Activated naive CD8-positive, alpha-beta T cell treated with anti-CD3 and anti-CD28 coated beads, Interleukin-2, amount 10 ng/mL, durations not matched to agents 7 days and 5 days (primary cell): ENCODE measurements at regions not wholly inside any gene's neighbourhood (a gene's known extent, or its start where the extent isn't known, plus 50 kb on each side); places are given as distances from the start of the nearest gene placed in this dataset.

Experiments used
- ATAC-seq: fragments of 150-1000 bp; cut with Tn5 transposase; one replicate; pipeline ENCODE4 v1.10.0; 2021; ENCODE audit warnings: low read depth, moderate library complexity
- POLR2A ChIA-PET: fragments of 350-600 bp; sonication (Branson Sonifier 250); formaldehyde crosslinking; loops from one replicate; lab custom pipeline; 2021; ENCODE audit warnings: antibody characterized with exemption; lab: Charles Lee
- DNase-seq: peaks from one replicate; pipeline ENCODE4 v3.0.0; 2021
- H3K27ac Mint-ChIP-seq: one replicate; pipeline ENCODE4 v1.8.0; 2022; ENCODE audit warnings: mild to moderate bottlenecking, mixed read lengths
- H3K27me3 Mint-ChIP-seq: one replicate; pipeline ENCODE4 v1.8.0; 2022; ENCODE audit warnings: mild to moderate bottlenecking, moderate library complexity, mixed read lengths
- H3K36me3 Mint-ChIP-seq: one replicate; pipeline ENCODE4 v1.8.0; 2021; ENCODE audit warnings: mild to moderate bottlenecking, mixed read lengths
- H3K4me1 Mint-ChIP-seq: one replicate; pipeline ENCODE4 v1.8.0; 2021; ENCODE audit warnings: mixed read lengths
- H3K4me3 Mint-ChIP-seq: one replicate; pipeline ENCODE4 v1.8.0; 2022; ENCODE audit warnings: mild to moderate bottlenecking, moderate library complexity, mixed read lengths
- H3K9me3 Mint-ChIP-seq: one replicate; pipeline ENCODE4 v1.8.0; 2021; ENCODE audit warnings: mixed read lengths

DNA sequence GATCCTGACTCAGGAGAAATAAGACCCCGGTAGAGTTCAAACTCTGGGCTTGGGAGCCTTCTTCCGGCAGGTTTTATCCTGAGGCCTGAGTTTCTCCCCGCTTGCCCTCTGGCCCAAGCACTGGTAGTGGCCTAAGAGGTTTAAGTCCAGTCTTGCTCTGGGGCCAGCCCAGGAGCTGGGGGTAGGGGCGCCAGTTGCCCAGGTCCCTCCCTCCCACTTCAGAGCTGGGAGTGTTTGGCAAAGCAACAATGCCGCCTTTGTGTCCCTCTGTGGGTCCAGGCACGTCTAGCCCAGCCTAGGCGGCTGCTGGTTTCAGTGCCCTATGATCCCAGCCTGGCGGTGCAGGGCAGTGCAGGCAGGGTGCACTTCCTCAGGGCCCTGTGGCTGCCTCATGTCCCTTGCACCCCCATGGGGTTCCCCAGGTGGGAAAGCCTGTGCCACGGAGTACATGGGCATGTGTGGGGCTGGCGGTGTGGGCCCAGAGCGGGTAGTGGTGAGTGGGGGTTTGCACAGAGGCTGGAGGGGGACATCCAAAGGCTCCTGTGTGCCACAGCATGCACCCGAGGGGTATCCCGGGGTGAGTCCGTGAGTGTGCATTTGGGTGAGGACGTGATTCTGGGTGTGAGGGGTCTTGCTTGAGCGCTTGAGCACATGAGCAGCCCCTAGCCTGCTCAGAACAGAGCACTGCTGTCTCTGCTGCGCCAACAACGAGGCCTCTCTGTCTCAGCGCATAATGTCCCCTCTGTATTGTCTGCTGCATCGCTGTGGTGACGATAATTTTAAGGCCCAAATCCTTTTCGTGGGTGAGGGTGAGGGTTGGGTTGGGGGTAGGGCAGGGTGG, 61.7 kb upstream of the PSD2 start:
- no peak for DNase-seq
- Mint-ChIP-seq H3K4me3 (no peak overlapping the region), H3K27me3 (no peaks in the 10 kb centered on the region), H3K36me3 (no peaks in the 10 kb centered on the region), H3K9me3 (no peaks in the 10 kb centered on the region), H3K4me1 (no peaks in the 10 kb centered on the region), H3K27ac (no peak overlapping the region)
- no peak for ATAC-seq
- POLR2A ChIA-PET: no interaction called here

DNA sequence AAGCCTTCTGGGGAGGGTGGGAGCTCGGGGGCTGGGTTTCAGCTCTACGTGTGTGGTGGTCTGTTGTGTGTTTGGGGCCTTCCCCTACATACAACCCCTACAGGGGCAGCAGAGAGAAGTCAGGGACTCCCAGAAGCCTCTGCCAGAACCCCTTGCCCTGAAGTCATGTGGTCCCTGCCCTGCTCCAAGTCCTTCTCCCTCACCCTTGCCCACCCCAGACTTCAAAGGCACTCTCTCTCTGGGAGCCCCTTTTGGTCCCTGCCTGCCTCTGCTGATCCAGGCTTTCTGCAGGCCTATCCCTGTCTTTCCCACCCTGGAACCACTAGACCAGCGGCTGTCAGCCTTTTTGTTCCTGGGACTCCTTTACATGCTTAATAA, 61.1 kb upstream of the PSD2 start:
- POLR2A ChIA-PET: no interaction called here

DNA sequence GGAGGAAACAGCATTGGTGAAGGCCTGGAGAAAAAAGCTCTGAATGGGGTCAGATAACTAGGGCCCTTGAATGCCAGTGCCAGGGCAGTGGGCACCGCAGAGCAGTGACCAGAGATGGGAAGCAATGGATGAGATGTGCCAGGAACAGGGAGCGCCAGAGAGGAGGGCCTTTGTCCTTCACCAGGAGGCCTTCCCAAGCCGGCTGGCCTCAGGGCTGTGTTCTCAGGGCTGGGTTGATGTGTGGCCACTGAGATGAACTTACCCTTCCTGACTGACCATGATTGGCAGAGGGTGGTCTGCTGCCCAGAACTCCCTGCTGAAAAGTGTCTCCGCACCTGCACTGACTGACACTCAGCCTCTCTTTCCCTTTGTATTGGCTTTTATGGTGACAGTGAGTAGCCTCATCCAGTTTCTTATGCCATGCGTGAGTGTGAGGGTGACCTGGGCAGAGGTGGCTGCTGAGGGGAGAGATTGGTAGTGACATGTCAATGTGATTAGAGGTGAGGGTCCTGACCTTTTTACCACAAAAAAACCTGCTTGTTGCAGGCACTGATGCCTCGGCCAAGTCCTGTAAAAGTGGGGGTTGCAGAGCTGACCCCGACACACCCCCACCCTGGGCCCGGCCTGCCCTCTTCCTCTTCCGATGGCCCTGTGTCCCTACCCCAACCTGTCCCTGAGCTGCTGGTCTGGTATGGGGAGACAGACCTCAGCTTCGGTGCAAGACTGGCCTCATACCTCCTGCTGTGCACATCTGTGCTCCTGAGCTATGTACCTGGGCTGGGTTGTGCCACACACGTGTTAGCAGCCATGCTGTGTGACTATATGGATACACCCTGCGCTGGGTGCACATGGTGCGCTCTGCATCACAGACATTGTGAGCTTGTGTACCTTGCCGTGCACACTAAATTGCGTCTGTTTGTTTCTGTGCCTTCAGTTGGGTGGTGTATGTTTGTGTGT, 57.1 kb upstream of the PSD2 start:
- Mint-ChIP-seq H3K27me3 (no peaks in the 10 kb centered on the region), H3K9me3 (no peaks in the 10 kb centered on the region), H3K27ac (no peak overlapping the region), H3K4me3 (no peak overlapping the region), H3K4me1 (peaks cover 2% of the 10 kb centered on the region), H3K36me3 (no peaks in the 10 kb centered on the region)
- DNase-seq (no peak), ATAC-seq (no peak)
- POLR2A ChIA-PET: no interaction called here

More for the DNA sequence above, 61.1 kb upstream of the PSD2 start:
- no peak for ATAC-seq
- Mint-ChIP-seq H3K27me3 (no peaks in the 10 kb centered on the region), H3K4me3 (no peak overlapping the region), H3K36me3 (no peaks in the 10 kb centered on the region), H3K4me1 (no peaks in the 10 kb centered on the region), H3K9me3 (no peaks in the 10 kb centered on the region), H3K27ac (no peak overlapping the region)
- DNase-seq: no peak

DNA sequence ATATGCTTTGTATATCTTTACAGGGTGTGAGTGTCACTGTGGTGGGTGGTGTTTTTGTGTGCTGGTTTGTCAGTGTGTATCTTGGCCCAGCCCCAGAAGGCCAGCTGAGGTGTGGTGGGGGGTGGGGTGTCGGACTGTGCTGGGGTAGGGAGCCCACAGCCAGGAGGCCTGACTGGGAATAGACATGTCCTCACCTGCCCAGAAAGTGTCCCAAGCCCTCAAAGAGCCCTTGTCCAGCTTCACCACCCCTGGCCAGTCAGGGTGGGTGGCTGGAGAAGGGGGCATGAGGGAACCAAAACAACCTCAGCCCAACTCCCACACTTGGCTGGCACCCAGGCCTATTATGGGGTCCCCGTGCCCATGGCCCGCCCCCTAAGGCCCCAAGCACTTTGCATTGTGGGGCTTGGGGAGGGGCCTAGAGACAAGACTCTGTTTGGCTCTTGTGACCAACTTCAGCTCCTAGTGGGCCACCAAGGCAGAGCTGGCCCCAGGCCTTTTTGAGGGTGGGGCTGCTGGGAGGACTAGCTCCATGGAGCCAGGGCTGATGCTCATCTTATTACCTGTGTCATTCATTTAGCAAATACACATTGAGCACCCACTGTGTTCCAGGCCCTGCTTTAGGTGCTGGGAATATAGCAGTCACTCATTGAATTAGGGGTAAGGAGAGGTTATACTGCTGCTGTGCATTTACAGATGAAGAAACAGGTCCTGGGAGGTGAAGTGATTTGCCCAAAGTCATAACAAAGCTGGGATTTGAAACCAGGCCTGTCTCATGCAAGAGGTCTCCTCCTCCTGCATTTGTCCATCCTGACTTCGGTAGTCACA, 56.2 kb upstream of the PSD2 start:
- no peaks in the 10 kb centered on the region for H3K9me3 Mint-ChIP-seq
- no peaks in the 10 kb centered on the region for H3K36me3 Mint-ChIP-seq
- DNase-seq (no peak), ATAC-seq (no peak)
- POLR2A ChIA-PET: no interaction called here
- no peak overlapping the region for H3K4me3 Mint-ChIP-seq
- H3K27ac Mint-ChIP-seq: no peak overlapping the region
- H3K27me3 Mint-ChIP-seq: no peaks in the 10 kb centered on the region
- peaks cover 2% of the 10 kb centered on the region for H3K4me1 Mint-ChIP-seq

DNA sequence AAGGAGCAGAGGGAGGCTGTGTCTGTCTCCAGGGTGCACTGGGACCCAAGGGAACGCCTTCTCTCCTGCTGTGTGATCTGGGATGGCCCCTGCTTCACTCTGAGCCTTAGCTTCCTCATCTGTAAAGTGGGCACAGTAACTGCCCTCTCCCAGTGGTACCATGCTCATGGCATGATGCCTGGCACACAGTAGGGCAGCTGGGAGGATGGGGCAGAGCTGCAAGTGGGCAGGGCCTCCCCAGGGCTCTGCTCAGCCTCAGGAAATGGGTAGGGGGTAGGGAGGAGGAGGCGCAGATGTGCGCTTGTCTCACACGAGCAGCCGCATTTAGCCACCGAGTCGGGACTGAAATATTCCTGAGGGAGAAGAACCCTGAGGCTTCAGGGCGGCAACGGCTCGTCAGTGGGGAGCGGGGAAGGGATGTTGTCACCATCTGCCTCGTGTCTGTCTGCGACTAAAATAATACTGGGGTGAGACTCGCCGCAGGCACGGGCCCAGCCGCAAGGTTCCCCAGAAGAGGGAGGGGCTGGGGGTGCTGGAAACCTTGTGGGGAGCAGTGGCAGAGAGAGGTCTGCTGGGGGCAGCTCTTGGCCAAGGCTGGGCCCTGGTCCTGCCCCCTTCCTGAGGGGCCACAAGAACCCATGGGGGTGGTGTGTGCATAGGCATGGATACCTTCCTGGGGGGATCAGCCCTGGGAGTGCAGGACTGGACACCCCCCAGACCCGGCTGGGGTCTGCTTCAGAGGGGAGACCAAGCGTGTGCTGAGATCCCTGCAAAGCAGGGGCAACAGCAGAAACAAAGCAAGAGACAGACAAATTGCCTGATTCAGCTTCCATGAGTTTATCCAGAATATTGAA, 55.2 kb upstream of the PSD2 start:
- DNase-seq: no peak
- ATAC-seq: no peak
- POLR2A ChIA-PET: no interaction called here
- Mint-ChIP-seq H3K4me1 (peaks cover 2% of the 10 kb centered on the region), H3K9me3 (no peaks in the 10 kb centered on the region), H3K4me3 (no peak overlapping the region), H3K27ac (no peak overlapping the region), H3K27me3 (no peaks in the 10 kb centered on the region), H3K36me3 (no peaks in the 10 kb centered on the region)

DNA sequence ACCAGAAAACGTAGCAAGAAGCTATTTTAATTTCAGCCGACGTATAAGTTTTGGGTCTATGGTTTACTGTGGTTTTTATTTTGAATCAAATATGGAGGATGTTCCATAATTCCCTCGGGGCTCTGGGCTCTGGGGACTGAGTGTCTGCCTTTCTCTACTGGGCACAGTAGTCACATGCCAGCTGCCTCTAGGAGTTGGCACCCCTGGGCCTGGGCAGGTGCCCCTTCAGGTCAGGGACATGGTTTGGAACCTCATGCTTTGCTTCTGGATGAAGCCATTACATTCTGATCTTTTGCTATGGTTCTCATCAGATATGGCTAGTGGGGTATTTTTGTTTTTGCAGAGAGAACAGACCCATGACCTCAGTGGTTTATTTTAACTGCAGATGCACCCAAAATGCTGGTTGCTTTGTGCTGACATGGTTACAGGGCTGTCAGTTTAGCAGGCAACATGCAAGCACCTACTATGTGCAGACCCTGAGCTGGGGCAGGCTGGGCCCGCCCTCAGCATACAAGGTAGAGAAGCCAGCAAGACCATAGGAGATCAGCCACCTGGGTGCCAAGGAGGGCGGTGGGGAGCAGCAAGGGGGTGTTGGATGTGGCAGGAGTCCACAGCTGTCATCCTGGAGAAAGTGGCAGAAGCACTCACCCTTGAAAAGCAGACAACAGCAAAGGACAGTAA, 54.5 kb upstream of the PSD2 start:
- no peak for DNase-seq
- peaks cover 5% of the 10 kb centered on the region for H3K4me1 Mint-ChIP-seq
- H3K4me3 Mint-ChIP-seq: no peak overlapping the region
- no peak overlapping the region for H3K27ac Mint-ChIP-seq
- H3K9me3 Mint-ChIP-seq: no peaks in the 10 kb centered on the region
- POLR2A ChIA-PET: no interaction called here
- ATAC-seq: no peak
- no peaks in the 10 kb centered on the region for H3K36me3 Mint-ChIP-seq
- peaks cover 4% of the 10 kb centered on the region for H3K27me3 Mint-ChIP-seq

DNA sequence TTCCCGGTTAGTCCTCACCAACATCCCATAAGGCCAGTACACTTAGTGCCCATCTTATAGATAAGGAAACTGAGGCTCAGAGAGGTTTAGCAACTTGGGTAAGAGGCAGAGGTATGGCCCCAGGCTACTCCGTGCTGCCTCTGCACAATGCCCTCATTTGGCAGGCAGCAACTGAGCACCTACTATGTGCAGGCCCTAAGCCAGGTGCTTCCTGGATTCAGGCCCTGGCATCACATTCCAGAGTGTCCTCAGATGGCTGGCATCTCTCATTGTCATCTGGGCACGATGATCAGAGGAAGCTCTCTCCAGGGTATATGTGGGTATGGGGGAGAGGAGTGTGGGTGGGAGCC, 53.8 kb upstream of the PSD2 start:
- Mint-ChIP-seq H3K27me3 (peaks cover 5% of the 10 kb centered on the region), H3K36me3 (no peaks in the 10 kb centered on the region), H3K27ac (no peak overlapping the region), H3K4me3 (no peak overlapping the region), H3K4me1 (peaks cover 5% of the 10 kb centered on the region), H3K9me3 (no peaks in the 10 kb centered on the region)
- POLR2A ChIA-PET: no interaction called here
- ATAC-seq (no peak), DNase-seq (no peak)

DNA sequence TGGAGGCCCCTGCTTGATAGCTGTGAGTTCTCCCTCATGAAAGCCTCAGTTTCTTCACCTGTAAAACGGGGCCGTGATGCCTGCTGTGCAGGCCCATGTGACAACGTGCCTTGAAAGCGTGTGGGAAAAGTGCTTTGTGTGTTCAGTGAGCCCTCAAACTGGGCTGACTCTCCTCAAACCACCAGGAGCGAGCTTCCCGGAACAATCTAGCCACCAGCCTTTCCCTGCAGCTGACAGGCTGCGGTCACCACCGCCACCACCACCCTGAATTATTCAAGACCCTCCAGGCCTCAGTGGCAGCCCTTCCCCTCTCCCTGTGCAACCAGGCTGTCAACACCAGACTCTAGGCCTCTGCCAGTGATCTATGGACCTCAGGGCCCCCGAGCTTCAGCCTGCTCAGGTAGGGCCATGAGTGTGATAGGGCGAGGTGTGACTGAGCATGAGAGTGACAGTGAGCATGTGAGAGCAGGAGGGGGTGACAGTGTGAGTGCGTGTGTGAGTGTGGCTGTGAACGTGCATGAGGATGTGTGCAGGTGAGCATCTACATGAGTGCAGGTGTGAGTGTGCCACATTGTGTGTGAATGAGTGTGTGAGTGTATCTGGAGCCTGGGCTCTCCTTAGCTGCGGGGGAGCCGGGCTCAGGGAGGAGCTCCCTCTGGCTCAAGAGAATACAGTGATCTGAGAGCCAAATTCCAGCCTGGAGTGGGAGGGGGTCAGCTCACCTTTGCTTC, 53.3 kb upstream of the PSD2 start:
- H3K9me3 Mint-ChIP-seq: no peaks in the 10 kb centered on the region
- DNase-seq (no peak), ATAC-seq (no peak)
- no peak overlapping the region for H3K27ac Mint-ChIP-seq
- POLR2A ChIA-PET: no interaction called here
- H3K4me3 Mint-ChIP-seq: no peak overlapping the region
- H3K27me3 Mint-ChIP-seq: peaks cover 10% of the 10 kb centered on the region
- peaks cover 11% of the 10 kb centered on the region for H3K4me1 Mint-ChIP-seq
- H3K36me3 Mint-ChIP-seq: no peaks in the 10 kb centered on the region

DNA sequence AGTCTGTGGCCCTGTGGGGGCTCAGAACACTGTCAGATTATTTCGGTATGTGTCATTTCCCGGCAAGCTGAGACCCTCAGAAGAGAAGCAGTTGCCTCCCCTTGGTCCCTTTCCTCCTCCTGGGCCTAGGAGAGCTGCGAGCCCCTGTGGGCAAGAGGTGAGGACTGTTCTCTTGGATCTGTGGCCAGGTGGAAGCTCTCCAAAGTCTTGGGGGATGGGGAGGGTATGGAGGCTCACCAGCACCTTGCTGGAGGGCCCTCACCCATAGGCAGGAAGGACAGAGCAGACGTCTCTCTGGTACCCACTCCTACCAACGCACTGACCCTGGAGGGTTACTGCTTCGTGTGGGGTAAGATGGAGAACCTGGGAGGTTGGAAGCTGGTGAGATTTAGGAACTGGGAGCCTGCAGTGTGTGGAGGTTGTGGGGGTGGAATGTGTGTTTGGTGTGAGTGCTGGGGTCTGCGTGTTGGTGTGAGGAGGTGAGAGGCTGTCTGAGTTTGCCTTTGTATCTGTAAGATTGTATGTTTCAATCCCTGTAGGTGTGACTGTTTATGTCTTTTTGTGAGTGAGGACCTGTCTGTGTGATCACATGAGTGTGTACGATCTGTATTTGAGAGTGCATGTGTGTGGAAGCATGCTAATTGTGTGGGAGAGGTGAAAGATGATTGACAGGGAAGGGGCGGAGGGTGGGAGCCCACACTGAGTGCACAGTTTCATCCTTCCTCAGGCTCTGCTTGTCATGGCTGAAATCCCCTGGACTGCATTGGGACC, 52.4 kb upstream of the PSD2 start:
- Mint-ChIP-seq H3K9me3 (no peaks in the 10 kb centered on the region), H3K4me3 (no peak overlapping the region), H3K36me3 (no peaks in the 10 kb centered on the region), H3K27ac (no peak overlapping the region), H3K4me1 (peaks cover 14% of the 10 kb centered on the region), H3K27me3 (peaks cover 14% of the 10 kb centered on the region)
- POLR2A ChIA-PET: no interaction called here
- ATAC-seq (no peak), DNase-seq (no peak)

DNA sequence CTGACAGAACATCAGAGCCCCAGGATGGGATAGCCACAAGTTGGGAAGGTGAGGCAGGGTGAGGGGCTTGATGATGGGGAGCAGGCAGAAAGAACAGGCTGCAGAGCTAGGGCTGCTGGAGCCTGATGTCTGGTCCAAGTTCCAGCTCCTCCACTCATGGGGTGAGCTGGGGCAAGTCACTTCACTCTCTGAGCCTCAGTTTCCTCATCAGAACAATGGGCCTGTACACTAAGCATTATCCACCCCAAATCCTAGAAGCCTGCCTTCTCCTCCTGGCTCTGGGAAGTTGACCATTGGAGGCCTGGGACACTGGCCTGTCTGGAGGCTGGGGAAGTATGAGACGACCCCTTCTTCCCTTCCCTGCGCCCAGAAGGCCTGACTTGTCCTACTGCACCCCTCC, 51.8 kb upstream of the PSD2 start:
- POLR2A ChIA-PET: no interaction called here
- peaks cover 18% of the 10 kb centered on the region for H3K4me1 Mint-ChIP-seq
- no peak overlapping the region for H3K4me3 Mint-ChIP-seq
- H3K27me3 Mint-ChIP-seq: peaks cover 20% of the 10 kb centered on the region
- no peak for ATAC-seq
- no peak overlapping the region for H3K27ac Mint-ChIP-seq
- H3K9me3 Mint-ChIP-seq: no peaks in the 10 kb centered on the region
- no peak for DNase-seq
- no peaks in the 10 kb centered on the region for H3K36me3 Mint-ChIP-seq

DNA sequence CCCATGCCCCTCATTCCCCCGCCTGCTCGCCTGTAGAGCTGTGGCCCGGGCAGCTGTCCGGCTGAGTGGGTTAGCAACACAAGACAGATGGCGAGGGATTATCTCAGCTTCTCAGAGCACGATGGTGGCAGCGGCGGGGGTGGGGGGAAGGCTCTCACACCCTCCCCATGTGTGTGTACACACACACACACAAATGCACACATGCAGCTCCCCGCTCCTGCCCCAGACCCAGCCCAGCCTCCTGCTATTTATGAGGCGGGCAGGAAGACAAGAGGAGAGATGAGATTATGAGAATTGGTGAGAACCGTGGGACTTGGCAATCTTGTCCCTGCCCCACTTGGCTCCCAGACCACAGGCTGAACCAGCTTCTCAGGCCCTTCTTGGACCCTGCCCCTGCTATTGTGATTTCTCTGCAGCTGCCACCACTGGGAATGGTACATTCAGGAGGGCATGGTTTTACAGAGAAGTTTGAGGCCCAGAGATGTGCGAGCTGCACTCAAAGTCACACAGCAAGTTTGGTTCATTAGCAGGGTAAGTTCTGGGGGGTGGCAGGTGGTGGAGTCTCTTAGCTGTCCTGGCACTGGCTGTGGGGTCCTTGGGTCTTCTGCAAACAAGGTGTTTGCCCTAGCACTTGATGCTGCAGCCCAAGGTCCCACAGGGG, 51.0 kb upstream of the PSD2 start:
- DNase-seq: no peak
- POLR2A ChIA-PET: no interaction called here
- H3K27ac Mint-ChIP-seq: no peak overlapping the region
- H3K27me3 Mint-ChIP-seq: peaks cover 27% of the 10 kb centered on the region
- no peak for ATAC-seq
- no peak overlapping the region for H3K4me3 Mint-ChIP-seq
- peaks cover 18% of the 10 kb centered on the region for H3K4me1 Mint-ChIP-seq
- no peaks in the 10 kb centered on the region for H3K9me3 Mint-ChIP-seq
- H3K36me3 Mint-ChIP-seq: no peaks in the 10 kb centered on the region
